HG03097 (cell line): ENCODE measurements at regions not wholly inside any gene's neighbourhood (a gene's known extent, or its start where the extent isn't known, plus 50 kb on each side); places are given as distances from the start of the nearest gene placed in this dataset.

Experiments
- ATAC-seq: cut with Tn5 transposase; IDR thresholded peaks from one replicate; pipeline ENCODE4 v1.9.1; 2021; ENCODE audit not compliant: unreplicated experiment, low FRiP score

DNA sequence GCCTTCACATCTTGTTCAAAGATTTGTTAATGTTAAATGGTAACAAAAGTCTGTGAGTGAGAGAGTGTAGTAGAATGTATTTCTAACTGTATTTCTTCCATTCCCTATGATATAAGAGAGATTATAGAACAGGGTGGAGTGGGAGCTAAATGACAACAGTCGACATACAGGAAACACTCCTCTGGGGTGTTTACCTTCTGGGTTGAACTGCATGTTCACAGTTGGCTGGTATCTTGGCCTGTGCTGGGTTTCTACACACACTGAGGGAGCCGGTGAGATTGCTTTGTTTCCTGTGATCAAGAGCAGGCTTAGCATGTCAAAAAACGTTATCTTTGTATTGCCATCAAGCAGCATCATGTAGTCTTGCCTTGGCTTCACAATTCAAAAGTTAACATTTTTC, 274.3 kb upstream of the FAR2 start:
- ATAC-seq, result no peak

DNA sequence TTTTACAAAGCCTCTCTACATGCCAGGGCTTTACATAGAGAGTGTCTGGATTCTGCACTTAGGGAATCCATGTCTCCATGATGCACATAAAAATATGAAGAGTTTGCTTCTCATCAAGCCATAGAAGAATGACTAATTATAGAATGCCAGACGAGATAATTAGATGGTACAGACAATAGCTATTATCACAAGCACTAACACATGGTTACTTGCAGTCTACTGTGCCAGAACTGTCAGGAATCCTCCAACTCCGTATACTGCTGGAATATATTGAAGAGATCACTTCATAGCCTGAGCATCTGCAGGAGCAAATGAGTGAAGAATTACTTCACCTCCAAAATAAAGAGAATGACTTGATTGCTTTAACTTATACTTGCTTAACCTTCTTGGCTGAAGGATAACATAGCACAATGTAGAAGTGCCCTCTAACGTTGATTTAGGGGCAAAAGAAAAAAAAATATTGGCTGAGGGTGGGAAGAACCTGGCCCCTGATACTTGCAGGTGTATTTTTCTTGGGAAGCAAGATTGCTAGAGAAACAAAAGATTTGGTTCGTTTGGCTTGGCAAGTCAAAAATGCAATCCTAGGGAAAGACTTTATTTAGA, 272.8 kb upstream of the FAR2 start:
- ATAC-seq, result no peak

DNA sequence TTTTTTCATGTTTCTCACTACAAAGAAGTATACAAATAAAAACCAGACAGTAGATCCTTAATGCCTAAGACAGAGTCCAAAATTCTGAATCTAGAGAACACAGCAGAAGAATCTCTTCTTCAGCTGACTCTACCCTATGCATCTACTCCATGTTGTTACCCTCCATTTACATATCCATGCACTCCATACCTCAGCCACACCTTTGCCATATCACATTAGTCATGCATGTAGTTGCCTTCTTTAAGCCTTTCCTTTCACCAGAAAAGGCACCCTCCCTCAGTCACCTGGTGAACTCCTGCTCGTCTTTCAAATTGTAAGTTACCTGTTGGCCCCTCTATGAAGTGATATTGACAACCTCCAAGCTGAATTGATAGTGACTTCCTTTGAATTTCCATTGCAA, 271.2 kb upstream of the FAR2 start:
- no peak for ATAC-seq

DNA sequence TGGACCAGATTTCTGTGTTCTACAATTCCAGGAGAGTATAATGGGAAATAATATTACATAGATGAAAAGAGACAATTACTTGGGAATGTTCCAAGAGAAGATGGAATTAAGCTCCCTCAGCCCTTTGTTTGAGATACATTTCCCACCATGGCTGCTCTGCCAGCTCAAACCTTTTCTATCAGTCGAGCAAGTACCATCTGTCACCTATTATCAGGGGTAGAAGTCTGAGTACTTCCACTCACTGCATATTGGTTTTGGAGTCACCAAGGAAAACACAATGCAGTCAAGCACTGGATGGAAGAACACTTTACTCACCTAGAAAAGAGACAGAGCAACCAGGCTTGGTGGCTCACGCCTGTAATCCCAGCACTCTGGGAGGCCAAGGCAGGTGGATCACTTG, 270.4 kb upstream of the FAR2 start:
- no peak for ATAC-seq

DNA sequence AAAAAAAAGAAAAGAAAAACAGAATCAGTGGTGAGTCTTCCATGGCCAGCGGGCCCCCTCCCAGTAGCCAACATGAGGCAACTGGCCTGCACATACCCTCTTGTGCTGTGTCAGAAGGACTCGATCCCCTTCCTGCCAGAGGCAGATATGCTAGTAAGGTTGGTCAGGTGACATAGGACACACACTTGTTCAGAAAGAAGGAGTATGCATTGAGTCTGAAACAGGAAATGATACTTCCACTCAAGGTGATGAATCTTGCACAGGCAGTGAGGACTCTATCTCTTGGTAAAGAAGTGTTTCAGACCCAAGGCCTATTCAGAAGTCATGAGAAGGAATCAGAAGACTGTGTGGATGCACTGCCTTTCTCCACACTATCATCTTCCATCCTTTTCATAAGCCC, 269.7 kb upstream of the FAR2 start:
- no peak for ATAC-seq

DNA sequence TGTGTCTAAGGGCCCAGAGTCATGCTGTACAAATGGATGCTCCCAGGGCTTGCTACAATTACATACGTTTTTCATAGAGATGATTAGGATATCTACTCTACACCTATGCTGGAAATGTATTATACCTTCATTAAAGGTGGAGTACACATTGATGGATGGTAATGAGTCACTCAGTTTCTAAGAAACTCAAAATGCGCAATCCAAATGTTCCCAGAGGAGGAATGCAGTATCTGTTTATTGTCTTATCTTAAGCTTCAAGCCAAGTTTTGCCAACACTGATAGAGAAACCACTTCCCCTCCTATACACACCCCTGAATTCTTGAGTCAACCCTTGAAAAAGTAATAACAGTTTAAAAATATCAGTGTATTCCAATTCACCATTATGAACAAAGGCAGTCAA, 266.6 kb upstream of the FAR2 start:
- ATAC-seq, result no peak

DNA sequence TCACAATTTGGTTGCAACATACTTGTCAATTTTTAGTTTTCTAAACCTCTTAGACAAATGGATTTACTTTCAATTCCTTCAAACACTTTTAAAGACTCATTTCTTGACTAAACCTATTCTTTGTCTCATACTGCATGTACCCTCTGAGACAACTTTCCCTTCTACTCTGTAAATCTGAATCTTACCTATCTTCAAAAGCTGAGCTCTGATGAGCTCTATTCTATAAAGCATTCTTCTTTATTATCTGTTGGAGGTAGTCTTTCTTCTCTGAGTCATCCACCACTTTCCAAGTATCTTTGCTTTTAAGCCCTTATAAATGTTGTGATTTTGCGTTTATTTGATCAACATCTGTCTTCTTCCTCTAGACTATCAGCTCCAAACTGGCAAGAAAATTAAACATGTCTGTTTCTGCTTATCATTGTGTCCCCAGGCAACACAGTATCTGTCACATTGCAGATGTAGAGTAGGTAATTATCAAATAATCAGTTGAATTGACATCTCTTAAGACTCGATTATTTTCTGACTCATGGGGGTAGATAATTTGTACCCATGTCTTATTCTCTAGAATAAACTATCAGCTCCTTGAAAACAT, 265.6 kb upstream of the FAR2 start:
- ATAC-seq, result no peak

DNA sequence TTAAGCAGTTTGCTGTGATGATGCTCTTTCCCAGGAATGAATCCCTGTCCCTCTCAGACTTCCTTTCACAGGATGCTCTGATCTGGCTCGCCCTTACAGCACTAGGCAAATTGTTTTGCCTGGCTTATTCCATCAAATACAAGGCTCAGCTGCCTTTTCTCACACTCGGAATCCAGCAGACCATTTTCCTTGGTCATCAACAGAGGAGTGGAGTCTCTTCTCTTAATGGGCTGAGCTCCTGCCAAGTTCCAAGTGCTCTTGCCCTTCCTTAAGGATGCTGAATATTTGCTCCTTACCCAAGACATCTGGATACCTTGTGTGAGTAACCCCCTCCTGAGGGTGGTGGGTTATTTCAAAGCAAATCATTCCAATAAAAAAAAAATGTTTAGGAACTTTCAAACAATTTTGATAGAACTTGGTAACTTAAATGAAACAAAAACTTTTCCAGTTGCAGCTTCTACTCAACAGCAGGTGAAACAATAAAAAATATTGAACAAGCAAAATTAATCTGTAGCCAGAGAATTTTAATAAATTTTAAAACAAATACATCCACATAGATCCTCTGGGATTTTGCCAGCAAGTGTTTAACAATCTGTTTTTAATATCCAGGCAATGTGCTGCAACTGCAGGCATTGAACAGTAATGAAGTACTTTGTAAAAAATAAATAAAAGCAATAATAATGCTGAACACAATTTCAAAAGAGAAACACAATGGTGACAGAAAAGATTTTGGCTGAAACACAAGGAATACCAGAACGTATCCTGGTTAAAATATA, 264.0 kb upstream of the FAR2 start:
- no peak for ATAC-seq

DNA sequence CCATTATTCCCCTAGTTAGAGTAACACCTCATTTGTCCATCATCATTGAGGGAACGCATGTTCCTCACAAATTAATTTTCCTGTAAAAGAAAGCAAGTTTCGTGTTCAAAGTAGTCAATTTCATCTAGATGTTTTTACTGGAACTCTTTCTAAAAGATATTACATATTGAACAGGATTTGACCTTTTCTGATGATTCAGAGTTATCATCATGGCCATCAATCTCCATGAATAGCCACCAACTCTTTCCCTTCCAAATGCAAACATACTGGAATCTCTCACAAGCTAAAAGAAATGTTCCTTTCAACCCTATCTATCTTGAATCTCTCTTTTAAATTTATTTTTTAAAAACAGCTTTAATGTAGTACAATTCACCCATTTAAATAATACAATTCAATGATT, 263.1 kb upstream of the FAR2 start:
- ATAC-seq, result no peak

DNA sequence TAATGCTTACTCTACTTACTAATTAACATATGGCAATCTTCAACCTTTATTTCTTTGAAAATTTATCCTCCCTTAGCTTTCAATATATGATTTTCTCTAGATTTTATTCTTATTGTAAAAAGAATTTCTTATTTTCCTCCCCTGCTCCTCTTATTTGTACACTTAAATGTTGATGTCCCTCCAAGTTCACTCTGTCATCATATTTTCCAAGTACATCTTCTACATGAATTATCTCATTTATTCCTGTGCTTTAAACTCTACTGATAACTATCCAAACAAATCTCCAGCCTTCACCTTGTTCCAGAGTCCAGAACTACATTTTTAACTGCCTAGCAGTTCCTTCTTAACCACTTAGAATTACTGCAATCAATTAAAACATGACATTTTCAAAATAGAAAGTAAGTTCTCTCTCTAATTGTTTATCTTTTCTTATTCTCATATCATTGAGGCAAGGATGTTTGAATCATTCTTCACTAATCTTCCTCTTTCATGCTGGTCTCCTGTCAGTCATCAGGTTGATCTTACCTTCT, 261.6 kb upstream of the FAR2 start:
- no peak for ATAC-seq

DNA sequence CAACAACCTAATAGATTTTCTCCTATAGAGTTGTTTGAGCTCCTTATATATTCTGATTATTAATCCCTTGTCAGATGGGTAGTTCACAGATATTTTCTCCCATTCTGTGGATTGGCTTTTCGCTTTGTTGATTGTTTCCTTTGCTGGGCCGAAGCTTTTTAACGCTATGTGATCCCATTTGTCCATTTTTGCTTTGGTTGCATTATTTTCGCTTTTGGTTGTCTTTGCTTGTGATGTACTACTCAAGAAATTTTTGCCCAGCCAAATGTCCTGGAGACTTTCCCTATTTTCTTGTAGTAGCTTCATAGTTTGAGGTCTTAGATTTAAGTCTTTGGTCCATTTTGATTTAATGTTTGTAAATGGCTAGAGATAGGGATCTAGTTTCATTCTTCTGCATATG, 258.4 kb upstream of the FAR2 start:
- ATAC-seq, result no peak

DNA sequence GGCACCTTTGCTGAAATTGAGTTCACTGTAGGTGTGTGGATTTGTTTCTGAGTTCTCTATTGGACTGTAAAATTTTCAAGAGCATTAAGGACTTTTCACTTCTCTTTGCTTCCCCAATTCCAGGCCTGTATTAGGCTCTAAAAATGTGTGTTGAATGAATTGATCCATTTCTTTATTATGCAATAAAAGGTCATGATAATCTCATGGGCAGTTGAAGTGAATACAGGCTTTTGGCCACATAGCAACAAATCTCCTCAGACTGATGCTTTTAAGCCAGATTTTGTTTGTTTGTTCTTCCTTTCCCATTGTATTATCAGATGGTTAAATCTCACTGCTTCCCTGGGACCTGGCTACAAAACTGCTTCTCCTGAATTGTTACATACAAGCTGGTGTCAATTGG, 258.0 kb upstream of the FAR2 start:
- ATAC-seq, result no peak

DNA sequence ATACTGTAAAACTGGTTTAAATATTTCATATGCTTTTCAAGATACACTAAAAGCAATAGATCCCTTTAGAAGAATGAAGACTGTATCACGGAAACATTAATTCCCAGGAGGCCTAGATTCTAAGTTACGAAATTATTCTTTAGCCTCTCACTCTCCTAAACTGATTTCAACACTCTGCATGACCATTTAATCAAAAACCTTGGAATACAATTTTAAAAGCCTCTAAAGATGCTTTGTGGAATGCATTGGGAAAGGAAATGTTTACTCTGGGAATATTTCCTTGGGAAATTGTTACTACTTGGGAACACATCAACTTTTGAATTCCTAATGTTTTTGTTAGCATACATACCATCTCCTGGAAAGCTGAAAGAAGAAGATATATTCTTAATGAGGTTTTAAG, 255.7 kb upstream of the FAR2 start:
- ATAC-seq, result no peak

DNA sequence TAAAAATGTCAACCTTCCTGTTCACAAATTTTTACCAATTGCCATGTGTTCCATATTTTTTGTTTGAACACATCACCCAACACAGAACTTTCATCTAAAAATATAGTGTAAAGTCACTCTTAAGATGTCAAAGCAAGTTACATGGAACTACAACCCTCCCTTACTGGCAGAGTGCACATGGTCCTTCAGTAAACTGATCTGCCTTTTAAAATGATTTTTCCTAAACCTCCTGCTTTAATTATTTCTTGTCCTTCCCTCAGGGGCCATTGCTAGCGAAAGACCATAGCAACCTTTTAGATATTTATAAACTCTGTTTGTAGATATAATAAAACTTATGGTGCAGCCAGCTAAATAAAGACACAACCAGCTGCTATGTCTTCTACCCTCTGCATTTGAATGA, 255.2 kb upstream of the FAR2 start:
- ATAC-seq, result no peak

DNA sequence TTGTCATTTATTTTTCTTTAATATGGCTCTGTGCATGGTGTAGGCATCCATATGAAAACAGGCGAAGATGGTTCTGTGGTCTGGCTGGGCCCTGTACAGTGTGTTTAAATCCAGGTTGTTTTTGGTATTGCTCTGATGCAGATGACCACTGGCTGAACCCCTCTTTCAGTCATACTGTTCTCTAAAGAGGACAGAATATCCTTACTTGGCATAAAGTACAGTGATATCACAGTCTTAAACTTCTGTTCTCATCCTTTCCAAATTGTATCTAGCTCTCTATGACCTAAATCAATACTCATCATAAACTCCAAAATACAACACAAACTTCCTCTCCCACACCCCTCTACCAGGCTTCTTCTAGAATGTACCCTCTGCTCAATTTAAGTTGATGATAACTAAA, 252.7 kb upstream of the FAR2 start:
- ATAC-seq, result no peak

DNA sequence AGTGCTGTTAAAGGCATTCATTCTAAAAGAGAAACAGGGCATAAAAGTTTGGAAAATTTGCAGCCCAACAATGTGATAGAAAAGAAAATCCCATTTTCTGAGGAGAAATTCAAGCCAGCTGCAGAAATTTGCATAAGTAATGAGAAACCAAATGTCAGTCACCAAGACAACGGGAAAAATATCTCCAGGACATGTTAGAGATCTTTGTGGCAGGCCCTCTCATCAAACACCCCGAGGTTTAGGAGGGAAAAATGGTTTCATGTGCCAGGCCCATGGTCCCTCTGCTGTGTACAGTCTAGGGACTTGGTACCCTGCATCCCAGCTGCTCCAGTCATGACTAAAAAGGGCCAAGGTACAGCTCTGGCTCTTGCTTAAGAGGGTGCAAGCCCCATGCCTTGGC, 251.0 kb upstream of the FAR2 start:
- ATAC-seq, result no peak

DNA sequence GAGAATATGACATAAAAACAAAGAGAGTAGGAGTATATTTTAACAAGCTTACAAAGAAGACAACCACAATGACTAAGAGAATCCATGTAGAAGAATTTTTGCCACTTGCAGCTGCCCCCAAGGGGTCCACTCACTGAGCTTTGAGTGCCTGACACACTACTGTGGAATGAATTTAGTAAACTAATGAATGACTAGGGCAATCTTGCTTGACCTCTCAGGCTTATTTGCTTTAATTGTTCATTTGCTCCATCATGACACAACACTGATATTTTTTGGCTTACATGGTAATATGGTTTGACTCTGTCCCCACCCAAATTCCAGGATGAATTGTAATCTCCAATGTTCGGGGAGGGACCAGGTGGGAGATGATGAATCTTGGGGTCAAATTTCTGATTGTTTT, 249.1 kb upstream of the FAR2 start:
- ATAC-seq, result no peak

DNA sequence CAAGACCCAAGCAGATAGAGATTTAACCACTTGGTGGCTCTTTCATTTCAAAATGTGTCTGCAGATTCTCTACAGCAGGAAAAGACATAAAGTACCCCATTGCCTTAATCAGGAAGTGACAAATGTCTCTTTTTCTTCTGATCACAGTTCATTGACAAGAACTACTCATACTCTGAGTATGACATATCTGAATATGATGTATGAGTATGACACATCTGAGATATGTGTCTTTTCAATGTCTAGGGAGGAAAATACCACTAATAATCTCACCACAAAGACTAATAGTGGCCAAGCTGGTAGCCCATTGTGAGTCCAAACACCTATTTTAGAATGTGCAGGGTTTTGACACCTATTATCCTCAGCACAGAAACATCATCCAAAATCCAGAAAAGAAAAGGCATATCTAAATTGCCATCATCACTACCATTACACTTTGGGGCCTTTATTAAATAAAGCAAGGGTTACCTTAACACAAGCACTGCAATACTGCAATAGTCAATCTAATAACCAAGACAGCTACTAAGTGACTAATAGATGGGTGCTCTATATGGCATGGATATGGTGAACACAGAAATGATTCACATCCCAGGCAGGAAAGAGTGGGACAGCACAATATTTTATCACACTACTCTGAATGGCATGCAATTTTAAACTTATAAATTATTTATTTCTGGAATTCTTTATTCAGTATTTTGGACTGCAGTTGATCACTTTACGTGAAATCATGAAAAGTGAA, 243.7 kb upstream of the FAR2 start:
- no peak for ATAC-seq

DNA sequence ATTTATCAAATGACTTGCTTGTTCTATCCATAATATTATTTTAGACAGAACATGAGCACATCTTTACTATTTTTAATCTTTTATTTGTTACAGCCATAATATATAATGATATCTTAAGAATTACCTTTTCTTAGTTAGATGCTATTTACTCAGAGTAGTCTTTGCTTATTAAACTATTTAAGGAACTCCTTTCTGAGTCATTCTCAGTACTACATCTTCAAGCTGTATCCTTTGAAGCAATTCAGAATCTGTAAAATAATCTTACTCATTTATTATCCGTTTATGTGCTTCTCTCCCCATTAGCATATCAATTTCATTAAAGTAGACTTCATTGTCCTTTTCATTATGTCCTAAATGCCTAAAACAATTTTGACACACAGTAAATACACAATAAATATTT, 240.4 kb upstream of the FAR2 start:
- ATAC-seq, result no peak

DNA sequence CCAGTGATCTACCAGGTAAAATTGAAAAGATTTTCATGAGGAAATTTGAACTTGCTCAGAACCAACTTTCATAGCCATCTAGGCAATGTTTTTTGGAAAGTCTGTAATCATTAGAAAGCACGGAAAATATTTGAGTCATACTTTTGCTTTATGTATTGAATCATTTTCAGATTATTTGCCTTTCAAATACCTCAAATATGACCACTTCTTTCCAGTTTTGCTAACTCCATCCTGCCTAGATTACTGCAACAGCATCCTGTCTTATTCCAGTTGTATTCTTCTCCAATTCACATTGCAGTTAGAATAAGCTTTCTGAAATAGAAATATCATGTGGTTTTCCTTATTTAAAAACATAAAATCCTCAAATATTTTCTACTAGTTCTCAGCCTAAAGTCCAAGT, 239.8 kb upstream of the FAR2 start:
- no peak for ATAC-seq

DNA sequence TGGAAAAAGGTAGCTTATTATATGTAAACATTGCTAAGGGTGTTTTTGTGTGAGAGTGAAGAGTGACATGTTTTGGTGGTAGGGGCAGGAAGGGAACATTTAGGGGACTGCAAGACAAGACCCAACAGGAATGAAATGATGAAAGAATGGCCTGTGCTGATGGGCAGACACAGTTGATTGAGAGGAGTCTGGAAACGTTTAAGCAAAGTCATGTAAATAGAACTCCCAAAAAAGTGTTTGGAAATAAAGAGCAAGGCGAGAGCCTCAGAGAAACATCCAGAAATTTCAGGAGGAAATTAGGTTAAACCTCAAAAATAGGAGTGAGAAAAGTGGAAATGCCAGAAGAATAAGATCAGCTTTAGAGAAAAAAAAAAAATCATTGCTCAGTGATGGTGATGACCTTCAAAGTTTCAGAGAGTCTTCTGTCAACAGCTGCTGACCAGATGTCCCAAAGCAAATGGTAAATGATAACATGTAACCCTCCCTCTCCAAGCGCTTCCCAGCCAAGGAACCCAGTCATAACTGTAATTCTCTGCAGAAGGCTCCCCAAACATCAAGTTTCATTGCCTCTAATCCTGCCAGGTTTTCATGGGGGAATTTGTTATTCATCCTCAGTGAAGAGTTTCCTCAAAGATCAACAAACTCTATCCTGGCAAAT, 223.2 kb upstream of the FAR2 start:
- ATAC-seq, result no peak
